ENCODE measurements at regions not wholly inside any gene's neighbourhood (a gene's known extent, or its start where the extent isn't known, plus 50 kb on each side); places are given as distances from the start of the nearest gene placed in this dataset.

DNA sequence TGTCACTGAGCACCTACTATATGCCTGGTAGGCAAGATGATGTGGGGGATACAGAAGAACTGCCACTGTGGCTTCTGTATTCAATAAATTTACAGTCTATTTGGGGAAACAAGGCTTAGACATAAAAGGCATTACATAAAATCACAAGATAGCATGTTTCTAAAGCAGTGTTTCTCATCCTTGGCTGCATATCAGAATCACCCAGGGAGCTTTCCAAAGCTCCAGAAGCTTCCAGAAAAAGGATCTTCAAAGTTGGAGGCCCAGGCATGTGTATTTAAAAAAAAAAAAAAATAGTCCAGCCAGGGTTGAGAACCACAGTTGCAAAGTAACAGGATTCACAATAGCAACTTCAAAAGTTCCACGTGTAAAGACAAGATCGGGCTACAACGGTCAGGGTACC lies 112.4 kb upstream of the SPACA1 start:
- DNase-seq = no peak

DNA sequence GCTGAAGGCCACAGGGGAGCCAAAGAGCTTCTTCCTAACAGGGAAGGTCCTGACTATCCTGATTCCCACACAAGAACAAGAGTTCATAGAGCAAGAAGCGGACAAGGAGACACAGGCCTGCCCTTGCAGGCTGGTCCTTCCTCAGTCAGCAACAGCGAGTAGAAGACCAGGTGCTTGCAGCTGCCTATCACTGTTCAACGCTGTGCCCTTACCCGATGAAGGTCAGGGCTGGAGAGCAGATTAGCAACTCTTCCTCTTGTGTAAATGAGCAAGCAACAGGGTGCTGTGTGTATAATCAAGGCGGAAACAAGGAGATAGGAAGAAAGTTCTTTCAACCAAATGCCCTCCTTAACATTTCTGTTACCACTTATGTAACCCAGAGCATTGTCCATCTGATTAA lies 115.3 kb upstream of the SPACA1 start:
- no peak for DNase-seq

DNA sequence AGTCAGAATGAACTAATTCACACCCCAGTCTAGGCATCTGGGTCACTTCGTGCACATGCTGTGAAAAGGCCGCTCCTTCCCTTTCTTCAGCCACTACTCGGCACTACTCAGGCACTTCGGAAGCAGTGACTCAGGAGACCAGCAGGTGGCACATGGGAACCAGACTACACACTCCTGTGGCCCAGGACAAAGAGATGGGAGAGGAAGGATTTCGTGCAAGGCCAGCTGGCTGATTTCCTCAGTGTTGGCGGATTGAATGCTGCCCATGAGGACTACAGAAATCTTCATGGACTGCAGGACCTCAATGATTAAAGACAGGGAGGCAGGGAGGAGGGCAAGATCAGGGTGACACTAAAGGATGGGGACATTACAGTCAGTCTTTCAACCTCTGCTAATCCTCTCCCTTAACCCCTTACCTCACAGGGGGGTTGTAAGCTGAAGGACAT lies 117.8 kb upstream of the SPACA1 start:
- peak; percentile 88 to 95 for DNase-seq

DNA sequence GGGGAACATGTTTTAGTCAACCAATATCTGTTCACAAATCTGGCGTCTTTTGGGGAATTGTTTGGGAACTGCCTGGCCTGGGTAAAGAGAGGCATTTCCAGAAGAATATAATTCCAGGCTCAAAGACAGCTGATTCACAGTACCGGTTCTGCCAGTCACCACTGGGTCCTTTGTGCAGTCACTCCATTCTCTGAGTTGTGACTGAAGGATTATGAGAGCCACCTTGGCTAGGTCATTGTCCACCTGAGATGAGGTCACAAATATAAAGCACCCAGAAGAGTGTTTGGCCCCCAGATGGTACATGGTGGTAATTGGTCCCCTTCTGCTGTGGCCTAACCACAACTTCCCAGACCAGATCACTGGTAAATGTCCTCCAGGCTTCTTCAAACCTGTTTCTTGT lies 121.0 kb upstream of the SPACA1 start:
- DNase-seq = no peak

DNA sequence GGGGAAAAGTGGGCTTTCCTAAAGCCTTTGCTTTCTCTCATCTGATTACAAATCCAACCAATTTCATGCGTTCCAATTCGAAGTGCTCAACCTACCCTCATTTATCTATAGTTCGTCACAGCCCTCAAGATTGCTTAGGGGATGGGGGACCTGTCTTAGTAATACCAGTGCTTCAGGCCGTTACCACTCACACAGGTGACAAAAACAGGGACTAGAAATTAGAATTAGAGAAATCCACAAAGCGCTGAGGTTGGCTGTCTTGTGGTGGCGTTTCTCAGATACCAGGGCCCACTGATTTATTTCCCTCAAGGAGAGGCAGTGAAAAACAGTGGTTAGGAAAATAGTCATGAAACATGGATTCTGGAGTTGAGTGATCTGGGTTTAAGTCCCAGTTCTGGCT lies 121.6 kb upstream of the SPACA1 start:
- DNase-seq = no peak

DNA sequence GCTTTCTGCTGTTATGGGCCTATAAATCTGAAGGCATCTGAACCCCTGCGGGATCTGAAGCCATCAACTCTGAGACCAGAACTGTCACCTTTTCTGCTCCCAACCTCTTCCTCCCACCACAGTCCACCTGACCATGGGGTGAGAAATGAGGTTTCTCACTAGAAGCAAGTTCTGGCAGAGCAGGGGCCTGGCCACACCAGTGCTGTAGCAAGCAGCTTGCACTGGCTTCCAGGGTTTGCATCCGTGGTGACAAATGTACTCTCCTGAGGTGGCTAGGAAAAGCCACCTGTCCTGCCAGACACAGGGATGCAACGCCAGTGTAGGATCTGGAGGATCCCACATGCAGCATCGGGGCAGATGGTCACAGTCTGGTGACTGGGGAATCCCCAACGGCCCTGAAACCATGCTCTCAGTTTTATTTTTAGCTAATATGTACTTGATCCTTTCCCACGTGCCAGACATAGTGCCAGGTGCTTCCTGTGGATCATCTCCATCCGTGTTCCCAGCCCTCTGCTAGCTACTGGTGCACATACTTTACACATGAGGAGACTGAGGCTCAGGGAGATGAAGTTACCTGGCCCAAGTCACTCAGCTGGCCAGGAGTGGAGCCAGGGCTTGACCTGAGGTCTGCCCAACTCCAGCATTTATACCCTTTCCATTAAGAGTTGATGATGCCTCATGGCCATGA lies 122.1 kb upstream of the SPACA1 start:
- DNase-seq = no peak

DNA sequence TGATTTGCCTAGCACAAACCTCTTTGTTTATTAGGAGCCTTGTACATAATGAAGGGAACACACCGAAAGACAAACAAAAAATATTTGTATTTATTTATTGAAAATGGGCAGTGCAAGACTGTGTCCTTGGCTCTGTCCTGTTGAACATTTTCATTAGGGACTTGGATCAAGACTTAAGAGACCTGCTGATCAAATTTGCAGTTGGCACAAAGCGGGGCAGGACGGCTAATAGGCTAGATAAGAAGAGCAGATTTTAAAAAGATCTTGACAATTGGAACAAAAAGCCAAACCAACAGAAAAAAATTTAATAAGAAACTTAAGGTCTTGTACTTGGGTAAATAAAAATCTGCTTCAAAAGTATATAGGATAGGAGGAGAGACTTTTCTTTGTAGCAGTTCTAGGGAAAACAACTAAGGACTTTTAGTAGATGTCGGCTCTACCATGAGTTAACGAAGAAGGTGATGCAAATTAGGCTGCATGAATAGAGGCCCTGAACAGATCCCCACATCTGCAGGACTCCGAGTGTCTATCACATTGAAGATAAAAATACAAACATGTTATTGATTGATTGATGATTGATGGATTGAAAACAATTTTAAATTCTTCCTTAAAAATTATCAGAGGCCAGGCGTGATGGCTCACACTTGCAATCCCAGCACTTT lies 124.1 kb upstream of the SPACA1 start:
- DNase-seq = peak in 1 of 2 experiments; percentile 47

DNA sequence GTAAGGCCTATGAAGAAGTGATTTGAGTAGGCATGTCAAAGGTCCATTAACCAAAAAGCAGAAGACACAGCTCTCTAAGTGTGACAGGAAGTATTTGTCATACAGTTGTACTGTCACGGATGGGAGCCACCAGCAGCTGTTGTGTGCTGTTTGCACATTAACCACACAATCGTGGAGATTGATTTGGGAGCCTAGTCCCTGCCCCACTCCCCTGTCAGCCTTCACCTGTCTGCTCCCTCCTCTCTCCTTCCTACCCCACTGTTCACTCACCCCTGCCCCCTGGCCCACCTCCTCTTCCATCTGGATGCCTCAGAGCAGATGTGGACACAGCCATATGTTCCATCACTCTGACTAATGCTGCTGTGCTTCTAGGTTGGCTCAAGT lies 124.7 kb upstream of the SPACA1 start:
- peak in 1 of 2 experiments; percentile 31 for DNase-seq

DNA sequence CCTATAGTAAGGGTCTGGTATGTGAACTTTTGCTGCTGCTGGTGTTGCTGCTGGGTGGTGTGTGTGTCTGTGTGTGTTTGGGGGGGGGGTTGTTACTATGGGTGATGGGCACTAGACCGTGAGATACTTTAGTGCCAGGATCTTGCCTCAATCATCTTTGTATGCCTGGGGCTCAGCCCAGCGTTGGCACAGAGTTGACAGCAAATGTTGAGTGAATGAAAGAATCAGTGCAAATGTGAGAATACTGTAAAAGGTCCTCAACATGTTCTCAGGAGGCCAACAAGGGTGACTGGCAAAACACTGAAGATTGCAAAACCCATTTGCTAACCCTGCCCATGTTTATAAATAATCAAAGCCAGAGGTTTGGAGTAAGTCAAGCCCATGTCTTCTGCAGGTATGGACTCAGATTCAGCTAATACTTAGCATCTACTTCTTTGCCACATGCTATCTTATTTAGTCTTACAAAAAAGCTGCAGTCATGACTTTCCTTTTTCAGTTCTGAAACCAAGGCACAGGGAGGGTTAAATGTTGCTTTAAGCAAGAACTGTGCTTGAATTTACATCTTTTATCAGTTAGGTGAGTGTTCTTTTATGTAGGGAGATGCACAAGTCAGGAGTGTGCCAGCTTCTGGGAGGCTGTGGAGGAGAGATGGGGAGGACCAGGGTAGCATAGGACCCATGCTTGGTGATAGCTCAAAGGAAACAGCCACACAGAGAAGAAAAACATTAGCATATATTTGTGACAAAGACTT lies 125.3 kb upstream of the SPACA1 start:
- no peak for DNase-seq

DNA sequence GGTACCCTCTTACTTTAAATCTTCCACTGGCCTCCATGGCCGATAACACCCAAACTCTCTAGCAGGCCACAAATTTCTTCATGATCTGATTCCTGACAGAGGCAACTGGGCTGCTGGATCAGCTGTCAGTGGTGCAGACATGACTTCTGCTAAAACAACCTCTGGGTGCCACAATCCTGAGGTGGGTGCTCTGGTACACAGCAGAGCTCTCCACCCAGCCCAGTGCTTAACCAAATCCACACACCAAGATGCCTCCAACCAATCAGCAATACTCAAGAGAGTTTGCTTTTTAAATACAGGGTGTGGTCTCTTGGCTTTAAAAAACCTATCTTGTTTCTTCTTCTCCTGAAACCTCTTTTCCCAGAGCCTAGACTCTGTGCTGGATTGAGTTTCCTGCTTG lies 126.6 kb upstream of the SPACA1 start:
- DNase-seq = no peak

DNA sequence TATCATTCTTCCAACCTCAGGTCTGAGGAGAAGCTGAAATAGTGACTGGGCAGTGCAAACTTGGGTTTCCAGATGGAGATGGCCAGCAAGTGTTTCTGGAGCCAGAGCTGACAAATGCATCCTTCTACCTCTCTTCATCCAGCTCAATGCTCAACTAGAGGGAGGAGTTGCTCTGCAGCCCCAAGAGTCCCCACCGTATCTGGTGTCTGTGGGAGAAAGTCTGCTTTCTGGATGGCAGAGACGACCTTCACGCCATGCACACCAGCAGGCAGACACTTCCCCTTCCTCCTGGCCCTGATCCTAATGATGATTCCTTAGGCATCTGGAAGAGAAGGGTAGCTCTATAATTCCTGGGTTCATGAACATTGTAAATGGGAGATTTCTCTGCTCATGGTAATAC lies 127.4 kb upstream of the SPACA1 start:
- DNase-seq = no peak

DNA sequence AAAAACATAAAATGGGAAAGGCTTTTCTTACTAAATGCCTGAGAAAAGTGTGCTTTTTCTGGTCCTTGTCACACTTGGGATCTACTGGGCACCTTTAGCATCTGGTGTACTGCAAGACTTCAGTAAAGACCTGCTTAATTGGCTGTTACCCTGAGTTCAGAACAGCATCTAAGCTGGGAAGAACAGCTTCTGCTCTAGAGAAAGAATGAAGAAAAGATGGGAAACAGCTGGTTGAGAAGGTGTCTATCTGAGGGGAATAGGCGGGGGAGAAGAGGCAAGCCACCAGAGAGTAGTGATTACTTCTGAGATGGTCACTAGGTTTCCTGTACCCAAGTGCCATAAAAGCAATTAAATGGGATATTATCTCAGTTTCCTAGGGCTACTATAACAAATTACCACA lies 128.2 kb upstream of the SPACA1 start:
- DNase-seq = no peak

DNA sequence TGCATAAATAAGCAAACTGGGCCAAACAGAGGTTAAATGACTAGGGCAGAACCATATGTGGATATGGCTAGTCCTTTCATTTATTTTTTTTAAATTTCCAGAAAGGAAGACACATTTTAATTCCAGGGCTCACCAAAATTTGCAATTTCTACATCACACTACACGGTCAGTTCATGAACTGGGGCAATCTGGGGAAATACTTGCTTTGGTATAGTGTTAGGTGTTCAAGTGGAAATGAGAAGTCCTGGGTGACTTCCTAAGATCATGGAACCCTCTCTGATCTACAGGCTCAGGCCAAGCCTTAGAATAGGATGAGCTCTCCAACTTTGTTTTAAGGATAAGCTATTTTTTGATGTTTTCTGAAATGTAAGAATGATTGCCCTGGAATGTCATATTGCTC lies 128.6 kb upstream of the SPACA1 start:
- no peak for DNase-seq

DNA sequence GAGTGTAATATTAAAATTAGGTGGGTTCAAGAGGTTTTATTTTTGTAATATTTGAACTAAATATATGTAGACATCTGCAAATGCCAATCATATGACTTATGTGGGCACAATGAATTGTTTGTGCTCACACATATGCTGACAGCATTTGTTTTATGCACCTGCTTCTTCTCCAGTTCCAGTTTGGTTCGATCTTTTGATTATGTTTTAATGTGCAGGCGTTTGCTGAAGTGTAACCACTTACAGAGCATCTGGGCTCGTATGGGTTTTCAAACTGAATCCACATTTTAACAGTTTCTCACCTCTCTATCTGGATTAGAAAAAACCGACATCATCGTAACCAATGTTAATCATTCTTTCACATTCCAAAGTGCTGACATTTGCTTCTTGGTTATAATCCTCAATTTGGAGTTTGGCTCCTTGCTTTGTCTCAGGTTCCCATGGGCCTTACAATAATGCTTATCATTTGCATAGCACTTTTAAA lies 129.1 kb upstream of the SPACA1 start:
- DNase-seq = peak; percentile 85

DNA sequence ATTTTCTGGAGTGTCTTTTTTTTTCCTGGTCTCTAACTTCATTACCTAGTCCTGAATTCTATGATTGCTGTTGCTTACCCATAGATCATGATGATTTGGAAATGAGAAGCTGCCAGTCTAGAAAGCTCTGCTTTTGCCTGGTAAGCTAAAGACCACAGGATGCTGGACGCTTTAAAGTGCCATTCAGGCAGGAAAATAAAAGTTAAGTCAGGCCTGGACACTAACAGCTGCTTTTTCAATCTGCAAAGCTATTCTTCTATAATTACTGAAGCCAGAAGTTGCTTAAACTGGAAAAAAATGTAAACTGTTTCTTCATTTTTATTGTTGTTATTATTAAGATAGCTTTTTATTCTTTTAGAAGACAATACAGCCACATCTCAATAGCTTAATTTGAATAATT lies 129.8 kb upstream of the SPACA1 start:
- DNase-seq = no peak

DNA sequence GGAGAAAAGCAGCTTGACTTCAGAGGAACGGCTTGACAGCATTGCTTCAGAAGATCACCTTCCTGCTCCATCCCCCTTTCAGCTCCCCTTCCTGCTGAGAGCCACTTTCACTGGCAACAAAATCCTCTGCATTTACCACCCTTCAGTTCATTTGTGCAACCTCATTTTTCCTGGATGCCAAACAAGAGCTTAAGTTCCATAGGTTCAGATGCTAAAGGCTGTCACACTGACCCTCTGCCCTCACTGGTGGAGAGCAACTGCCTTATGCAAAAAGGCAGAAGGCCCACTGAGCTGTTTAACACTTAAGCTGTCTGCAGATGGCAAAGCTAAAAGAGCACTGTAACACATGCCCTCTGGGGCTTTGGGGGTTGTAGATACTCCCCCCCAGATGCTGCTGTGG lies 131.2 kb upstream of the SPACA1 start:
- DNase-seq = no peak

DNA sequence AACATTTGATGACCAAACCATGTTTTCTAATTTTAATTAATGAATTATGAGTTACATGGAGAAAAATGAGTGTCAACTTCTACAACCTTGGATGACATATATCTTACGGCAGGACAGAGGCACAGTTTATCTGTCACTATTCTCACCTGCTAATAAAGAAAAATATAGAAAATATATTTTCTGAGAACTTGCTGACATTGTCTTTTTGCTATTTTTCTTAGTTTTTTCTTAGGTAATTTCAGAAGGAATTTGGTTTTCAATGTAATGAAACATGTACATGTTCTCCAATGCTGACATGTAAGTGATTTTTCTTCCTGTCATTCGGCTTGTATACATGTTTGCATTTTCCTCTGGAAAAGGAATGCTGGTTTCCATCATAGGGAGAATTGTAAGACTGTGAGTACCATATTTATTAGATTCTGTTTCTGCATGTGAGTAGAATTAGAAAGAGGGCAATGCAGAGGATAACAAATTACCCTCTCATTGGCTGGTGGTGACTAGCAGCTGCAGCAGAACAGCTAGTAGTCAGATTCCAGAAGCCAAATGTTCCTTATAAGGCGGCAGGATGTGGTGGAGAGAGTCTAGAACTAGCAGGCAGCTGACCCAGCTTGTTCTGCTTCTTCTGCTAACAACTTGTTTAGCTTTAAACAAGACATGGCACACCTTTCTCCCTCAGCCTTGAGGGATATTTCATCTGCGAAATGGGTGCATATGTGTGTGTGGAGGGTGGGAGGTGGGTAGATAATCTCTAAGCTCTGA lies 132.8 kb upstream of the SPACA1 start:
- no peak for DNase-seq

DNA sequence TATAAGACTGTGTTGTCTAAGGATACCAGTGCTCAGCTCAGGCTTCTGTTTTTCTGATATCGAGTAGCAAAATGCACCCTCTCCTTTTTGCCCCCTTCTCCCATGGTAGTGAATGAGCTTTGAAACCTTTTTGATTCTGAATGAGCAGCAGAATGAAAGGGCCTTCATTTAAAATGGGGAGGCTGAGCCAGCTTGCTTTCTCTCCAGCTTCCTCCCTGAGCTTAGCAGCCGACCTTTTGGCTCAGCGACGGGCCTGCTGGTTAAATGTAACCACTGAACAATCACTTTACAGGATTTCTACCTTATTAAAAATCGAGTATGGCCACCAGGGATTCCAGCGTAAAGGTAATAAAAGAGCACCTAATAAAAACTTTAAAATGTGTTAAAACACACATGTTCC lies 133.7 kb upstream of the SPACA1 start:
- DNase-seq = no peak

DNA sequence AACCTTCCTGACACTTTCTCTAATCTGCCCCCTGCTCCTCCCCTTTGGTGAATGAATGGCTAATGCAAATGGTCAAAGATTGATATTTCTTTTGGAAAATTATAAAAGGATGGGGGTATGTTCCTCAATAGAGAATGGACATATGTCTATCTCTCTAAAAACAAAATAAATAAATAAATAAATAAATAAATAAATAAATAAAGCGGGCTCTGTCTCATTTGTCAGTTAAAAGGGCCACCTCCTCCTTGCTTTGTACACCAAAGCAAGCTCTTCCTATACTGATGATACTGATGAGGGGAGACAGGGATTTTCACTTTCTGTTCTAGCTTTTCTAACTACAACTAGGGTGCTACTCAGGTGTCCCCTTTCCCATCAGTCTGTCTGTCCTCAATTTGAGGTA lies 135.5 kb upstream of the SPACA1 start:
- DNase-seq = no peak

DNA sequence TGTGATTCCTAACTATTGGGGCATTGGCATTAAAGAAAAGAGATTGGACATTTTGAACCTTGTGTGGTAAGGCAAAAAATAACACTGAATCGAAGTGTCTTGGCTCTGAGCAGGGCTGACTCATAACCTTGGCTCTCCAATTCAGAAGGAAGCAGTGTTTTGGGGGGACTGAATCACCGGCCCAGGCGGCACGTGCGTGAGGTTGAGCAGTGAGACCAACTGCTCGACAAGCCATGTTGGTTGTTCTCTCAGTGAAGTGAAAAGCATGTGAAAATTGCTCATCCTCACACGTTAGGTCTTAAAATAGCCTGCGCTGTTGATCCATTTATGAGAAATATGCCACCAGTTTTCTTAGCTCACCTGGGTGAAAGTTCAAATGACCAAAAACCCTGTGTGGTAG lies 137.8 kb upstream of the SPACA1 start:
- DNase-seq = no peak

DNA sequence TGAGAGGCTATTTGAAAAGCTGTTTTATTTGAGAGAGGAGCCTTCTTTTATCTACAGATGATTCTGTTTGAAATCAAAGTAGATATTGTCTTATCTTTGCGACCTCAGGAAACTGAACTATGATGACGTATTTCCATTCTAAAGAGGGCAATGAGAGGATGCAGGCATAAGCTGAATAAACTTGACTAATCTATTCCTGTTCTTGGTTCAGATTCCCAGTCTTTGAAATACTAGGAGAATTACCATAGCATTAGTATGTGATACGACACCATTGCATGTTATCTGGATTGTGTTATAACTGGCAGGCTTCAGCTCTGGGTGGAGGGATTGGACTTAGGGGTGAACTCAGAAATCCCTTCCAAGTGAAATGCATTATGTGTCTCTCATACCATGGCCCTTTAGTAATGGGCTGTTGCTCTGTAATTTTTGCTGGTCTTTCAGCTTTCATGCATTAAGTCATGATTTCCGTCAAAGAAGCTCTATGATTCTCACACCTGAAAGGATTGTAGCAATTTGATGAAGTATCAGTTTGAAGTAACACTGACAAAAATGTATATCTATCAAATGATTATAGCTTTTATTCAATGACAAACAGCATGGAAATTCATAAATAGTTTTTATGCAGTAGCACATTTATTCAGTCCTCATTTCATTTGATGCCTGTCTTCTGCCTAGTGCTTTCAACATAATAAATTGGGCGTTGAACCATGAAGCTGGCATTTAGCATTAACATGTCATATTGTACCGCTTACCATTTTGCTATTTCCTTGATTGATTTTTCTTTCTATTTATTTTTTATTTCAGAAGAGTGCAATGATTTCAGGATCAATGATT lies 138.4 kb upstream of the SPACA1 start:
- peak in 1 of 2 experiments; percentile 21 for DNase-seq

DNA sequence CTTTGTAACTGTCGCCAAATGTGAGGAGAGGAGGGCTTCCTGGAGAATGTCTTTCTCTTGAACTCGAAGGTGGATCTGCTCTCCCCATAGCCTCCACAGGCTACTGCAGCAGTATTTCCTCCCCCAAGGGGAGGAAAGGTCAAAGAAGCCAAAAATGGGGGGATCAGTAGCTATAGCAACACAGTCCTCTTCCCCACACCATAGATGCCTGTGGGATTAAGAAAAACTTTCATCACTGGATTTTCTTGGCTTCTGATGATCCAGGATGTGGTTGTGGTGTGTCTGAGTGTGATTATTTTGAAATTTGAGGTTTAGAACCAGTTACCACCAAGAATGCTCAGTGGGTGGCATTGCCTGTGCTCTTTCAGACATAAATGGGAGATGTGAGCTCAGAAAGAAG lies 140.1 kb upstream of the SPACA1 start:
- no peak for DNase-seq

Data from NCI-H526 (cell line).